ENCODE measurements at regions not wholly inside any gene's neighbourhood (a gene's known extent, or its start where the extent isn't known, plus 50 kb on each side); places are given as distances from the start of the nearest gene placed in this dataset.
"Not testable (repeated sequence)": the region's sequence is repeated elsewhere in the genome, so short reads cannot be mapped to it uniquely, and the experiment has no call there.

GRCh38 chr14:22492622-22493542, 96.1 kb downstream of the DAD1 start:
- no peak for DNase-seq (ENCODE audit: low read depth)

DNA sequence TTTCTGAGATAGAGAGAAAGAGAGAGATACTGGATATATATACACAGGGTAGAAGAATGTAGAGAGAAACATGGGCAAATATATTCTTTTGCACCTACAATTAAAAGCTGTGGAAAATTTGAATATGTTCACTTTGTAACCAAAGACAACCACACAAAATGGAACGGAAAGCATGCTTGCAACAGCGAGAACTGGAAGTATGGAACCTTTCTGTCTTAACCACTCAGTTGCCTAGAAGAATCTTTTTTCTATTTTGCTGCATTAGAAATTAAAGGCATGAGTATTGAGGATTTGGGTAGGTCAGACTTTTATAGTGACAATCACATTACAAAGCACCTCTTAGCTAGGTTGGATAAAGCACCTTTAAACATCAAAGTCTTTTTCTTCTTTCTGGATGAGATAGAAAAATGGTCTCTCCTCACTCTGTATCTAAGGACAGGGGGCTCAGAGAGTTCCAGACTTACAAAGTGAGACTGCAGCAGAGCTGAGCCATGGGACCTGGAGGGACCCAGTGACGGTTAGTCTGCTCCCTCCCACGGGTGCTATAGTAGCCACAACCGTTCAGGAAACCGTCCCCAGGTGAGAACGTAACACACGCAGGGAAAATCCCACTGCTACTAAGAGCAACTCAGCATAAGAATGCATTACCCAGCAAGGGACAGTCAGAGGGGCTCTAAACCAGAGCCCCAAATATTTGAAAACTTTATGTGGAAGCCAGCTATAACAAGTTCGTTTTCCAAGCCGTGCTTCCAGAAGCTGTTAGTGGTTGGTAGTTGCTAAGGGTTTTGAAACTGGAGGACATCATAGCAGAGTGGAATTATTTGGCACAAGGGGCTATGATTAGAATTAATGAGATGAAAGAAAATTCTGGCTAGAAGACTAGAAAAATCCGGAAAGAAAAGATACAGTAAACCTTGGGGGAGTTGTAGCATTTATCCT, 97.1 kb downstream of the DAD1 start:
- DNase-seq (ENCODE audit: low read depth), result no peak

GRCh38 chr14:22491053-22491452, 98.0 kb downstream of the DAD1 start:
- not testable (repeated sequence) for DNase-seq (ENCODE audit: low read depth)

GRCh38 chr14:22489957-22490950, 98.8 kb downstream of the DAD1 start:
- no peak for DNase-seq (ENCODE audit: low read depth)

- no peak for DNase-seq (ENCODE audit: low read depth)
Observed at GRCh38 chr14:22489244-22489545, 99.8 kb downstream of the DAD1 start.

DNA sequence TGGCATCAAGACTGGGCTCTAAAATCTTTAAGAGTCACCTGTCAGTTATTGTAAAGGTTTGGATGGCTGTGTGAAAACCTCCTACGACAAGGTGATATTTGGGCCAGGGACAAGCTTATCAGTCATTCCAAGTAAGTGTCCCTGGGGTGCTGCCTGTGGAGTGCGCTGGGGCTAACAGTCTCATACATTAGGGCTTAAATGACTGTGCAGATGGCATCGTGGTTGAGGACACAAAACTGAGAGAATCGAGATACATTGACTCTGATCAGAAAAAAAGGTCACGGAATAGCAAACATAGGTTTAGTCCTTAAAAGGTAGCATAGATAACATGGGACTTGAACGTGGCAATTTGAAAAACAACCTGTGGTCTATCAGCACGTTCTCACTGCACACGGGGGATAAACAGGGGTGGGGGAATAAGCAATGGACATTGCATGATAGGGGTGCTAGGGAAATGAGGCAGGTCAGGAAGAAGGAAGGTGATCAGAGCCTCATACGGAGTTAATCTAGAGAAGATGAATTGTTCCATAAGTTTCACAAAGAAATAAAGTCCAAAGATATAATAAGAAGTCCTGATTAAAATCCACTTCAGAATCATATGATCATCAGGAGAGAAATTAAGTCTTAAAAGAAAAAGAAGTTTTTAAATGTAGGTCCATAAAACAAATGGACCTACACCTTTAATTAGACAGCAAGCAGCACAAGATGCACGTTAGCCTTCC, 100.3 kb downstream of the DAD1 start:
- DNase-seq (ENCODE audit: low read depth), result no peak

GRCh38 chr14:22487941-22488340, 101.1 kb downstream of the DAD1 start:
- DNase-seq (ENCODE audit: low read depth), result no peak

DNA sequence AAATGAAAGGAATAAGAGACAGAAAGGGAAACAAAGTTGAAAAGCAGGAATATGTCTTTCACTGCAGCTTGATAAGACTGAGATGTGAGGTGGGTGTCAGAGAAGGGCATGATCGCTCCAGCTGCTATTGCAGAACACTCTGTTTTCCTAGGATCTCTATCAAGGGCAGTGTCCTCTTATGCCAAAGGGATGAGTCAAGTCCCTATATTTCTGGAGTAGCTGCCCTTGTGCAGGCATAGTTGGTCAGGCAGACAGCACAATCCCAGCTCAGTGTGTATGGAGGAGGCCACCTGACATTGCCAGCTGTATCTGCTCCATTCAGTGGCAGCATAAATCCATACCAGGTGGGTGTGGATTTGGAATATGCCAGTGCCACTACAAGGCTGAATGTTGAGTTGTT, 101.6 kb downstream of the DAD1 start:
- DNase-seq (ENCODE audit: low read depth), result peak; percentile 43

- no peak for DNase-seq (ENCODE audit: low read depth)
Observed at GRCh38 chr14:22486675-22487074, 102.3 kb downstream of the DAD1 start.

GRCh38 chr14:22485649-22486048, 103.4 kb downstream of the DAD1 start:
- no peak for DNase-seq (ENCODE audit: low read depth)

DNA sequence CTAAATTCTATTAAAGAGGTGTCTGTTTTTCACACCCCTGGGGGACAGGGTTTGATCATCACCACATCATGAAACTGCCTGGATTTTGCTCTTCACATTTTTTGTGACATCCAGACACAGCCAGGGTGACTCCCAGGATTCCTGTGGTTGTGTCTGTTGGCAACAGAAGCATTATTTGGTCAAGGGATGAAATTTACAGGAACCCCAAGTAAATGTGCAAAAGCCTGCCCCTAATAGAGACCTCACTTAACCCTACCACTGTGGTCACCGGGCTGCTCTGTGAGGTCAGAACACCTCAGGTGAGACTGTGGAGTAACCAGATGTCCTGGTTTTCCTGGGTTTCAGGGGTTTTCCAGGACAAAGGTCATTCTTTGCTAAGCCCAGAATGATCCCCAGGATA, 103.8 kb downstream of the DAD1 start:
- peak; percentile 61 for DNase-seq (ENCODE audit: low read depth)

DNA sequence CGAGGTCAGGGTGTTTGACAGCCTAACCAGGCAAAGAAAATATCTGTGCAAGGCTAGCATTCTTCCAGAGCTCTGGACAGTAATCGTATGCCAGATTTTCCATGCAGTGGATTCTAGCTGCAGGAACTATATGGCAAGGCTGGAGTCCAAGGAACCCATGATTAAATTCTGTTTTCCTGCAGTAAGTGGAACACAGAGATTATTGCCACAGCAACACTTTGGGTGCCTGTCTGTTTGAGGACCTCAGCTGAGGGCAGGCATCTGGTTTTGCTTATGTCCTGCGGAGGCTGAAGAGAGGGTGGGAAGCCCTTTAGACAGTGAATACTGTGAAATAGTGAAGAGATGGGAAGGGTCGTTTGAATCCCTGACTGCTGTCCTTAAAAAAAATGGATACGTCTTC, 104.4 kb downstream of the DAD1 start:
- DNase-seq (ENCODE audit: low read depth), result peak; percentile 37

DNA sequence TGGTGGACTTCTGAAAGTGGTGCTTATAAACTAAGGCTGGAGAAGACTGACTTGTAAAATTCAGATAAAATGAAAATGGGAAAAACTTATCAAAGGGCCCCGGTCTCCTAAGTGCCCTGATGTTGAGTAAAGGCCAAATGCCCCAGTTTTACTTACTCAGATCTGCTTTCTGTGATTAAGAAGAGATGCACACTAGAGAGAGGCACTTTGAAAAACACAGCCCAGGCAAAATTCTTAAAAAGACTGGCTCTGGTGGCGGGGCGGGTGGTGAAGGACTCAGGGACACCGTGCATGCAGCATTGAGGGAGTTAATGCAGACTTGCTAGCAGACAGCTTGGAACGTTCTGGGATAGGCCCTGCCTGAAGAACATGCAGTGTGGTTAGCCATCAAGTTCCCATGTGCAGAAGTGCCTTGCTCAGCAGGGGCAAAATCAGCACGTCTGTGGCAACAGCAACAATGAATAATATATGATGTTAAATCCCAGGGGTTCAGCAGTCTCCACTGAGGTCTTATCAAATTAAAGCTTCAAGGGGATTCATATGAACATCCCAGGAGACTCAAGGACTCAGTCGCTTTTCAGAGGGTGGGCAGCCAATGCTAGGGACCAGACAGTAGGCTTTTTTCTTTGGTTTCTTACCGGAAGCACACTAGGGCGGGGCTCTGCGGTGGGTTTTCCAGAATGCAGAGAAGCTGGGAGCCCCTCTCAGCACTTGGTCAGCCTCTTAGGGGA, 105.0 kb downstream of the DAD1 start:
- no peak for DNase-seq (ENCODE audit: low read depth)

GRCh38 chr14:22482782-22483553, 106.1 kb downstream of the DAD1 start:
- no peak for DNase-seq (ENCODE audit: low read depth)

DNA sequence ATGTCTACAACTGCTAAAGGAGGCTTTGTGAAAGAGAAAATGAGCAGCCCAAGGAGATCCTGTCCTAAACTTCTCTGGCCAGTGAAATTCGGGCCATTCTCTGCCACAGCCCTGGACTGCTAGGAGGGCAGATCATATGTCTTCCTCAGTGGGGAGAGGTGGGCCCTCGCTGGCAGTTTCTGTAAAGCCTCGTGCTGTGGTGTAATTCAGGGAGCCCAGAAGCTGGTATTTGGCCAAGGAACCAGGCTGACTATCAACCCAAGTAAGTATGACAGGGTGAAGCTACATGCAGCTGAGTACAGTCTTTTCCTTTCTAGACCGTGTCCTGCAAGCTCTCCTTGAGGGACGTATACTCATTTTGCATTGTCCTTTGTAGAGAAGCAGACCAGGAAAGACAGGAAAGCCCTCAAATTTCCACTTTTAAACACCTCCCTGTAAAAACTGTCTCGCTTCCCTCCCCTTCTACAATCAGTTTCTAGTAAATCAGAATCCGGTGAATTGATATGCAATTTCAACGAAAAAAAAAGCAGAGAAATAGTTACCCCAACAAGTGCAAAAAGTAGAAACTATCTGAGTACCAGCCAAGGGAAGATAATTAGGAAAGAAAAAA, 106.8 kb downstream of the DAD1 start:
- DNase-seq (ENCODE audit: low read depth), result no peak

- DNase-seq (ENCODE audit: low read depth), result no peak
Observed at GRCh38 chr14:22481546-22481945, 107.5 kb downstream of the DAD1 start.

DNA sequence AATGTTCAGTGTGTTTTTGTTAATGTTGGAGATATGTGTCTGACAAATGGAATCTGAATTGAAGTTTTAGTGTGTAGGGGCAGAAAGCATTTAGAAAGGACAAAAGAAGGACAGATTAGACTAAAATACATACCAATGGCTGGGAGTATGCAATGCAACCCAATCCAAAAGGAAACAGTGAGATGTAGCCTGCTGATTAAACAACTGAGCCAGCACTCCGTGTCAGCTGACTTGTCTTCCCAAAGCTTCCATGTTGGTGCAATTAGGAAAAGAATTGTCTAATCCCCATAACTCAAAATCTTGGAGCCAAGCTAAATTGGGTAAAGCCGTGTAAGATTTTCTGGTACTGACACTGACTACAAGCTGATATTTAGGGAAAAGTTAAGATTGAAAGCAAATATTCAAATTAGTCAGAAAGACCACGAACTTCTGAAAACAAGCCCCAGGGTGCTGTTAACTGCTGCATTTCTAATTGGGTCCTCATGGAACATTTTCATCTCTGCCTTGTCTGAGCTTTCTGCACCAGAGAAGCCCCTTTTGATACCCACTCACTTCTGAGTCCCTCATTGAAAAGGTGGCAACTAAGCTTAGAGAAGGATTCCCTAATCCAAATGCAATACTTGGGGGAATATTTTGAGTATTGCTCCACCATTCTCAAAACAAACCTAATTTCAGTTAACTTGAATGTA, 109.1 kb downstream of the DAD1 start:
- peak; percentile 34 for DNase-seq (ENCODE audit: low read depth)

GRCh38 chr14:22479132-22479531, 109.9 kb downstream of the DAD1 start:
- no peak for DNase-seq (ENCODE audit: low read depth)
